Activated CD8-positive, alpha-beta T cell treated with anti-CD3 and anti-CD28 coated beads for 36 hours (primary cell): ENCODE measurements at regions not wholly inside any gene's neighbourhood (a gene's known extent, or its start where the extent isn't known, plus 50 kb on each side); places are given as distances from the start of the nearest gene placed in this dataset.

Experiments used
- ATAC-seq: fragments of 200-7000 bp; cut with Tn5 transposase; one replicate; pipeline ENCODE4 v1.10.0; 2021; ENCODE audit warnings: mild to moderate bottlenecking, moderate library complexity
- CTCF ChIA-PET: fragments of 350-600 bp; sonication (Branson Sonifier 250); formaldehyde crosslinking; loops from one replicate; lab custom pipeline; 2021; ENCODE audit warnings: antibody characterized with exemption; lab: Charles Lee
- POLR2A ChIA-PET: fragments of 350-600 bp; sonication (Branson Sonifier 250); formaldehyde crosslinking; loops from one replicate; lab custom pipeline; 2021; ENCODE audit warnings: antibody characterized with exemption; lab: Charles Lee
- DNase-seq: peaks from one replicate; pipeline ENCODE4 v3.0.0-alpha.2; 2020
- H3K27ac Mint-ChIP-seq: one replicate; pipeline ENCODE4 v1.8.0; 2021; ENCODE audit warnings: mild to moderate bottlenecking, mixed read lengths
- H3K27me3 Mint-ChIP-seq: one replicate; pipeline ENCODE4 v1.8.0; 2021; ENCODE audit warnings: mixed read lengths
- H3K36me3 Mint-ChIP-seq: one replicate; pipeline ENCODE4 v1.8.0; 2021; ENCODE audit warnings: low read depth, mixed read lengths
- H3K4me1 Mint-ChIP-seq: one replicate; pipeline ENCODE4 v1.8.0; 2021; ENCODE audit warnings: low read depth, mixed read lengths
- H3K4me3 Mint-ChIP-seq: one replicate; pipeline ENCODE4 v1.8.0; 2021; ENCODE audit warnings: mild to moderate bottlenecking, moderate library complexity, mixed read lengths
- H3K9me3 Mint-ChIP-seq: one replicate; pipeline ENCODE4 v1.8.0; 2021; ENCODE audit warnings: mixed read lengths
- CTCF ChIP-seq: fragments of 200-600 bp; IDR thresholded peaks from one replicate; pipeline ENCODE4 v1.8.0; 2022; ENCODE audit warnings: antibody characterized with exemption, mild to moderate bottlenecking
- intact Hi-C: fragments of 100-400 bp; cut with micrococcal nuclease; formaldehyde crosslinking; loops from one replicate; pipeline ENCODE4 v1.10.0; 2022

DNA sequence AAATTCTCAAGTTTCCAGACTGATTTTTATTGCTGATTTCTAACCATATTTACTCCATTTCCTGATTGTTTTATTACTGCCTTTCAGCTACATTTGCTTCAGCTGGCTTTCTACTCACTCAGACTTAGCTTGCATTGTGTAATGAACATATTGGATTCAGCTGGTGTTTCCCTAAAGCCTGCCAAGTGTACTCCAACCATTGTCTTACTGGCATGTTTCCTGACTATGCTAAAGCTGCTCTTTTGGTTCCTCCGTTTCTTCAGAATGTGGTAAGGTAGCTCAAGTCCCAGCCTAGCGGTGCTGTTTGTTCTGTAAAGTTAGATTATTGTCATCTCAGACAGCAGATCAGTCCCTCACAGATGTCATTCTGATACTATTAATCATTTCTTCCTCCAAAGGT lies 53.1 kb upstream of the GLRA2 start:
- no peaks in the 10 kb centered on the region for H3K9me3 Mint-ChIP-seq
- DNase-seq (no peak), ATAC-seq (no peak)
- no peaks in the 10 kb centered on the region for H3K27me3 Mint-ChIP-seq
- no peaks in the 10 kb centered on the region for H3K36me3 Mint-ChIP-seq
- ChIA-PET POLR2A (no interaction called here), CTCF (no interaction called here)
- H3K4me3 Mint-ChIP-seq, result no peak overlapping the region
- intact Hi-C loops, result no loop called here
- no peak overlapping the region for H3K27ac Mint-ChIP-seq
- no peaks in the 10 kb centered on the region for H3K4me1 Mint-ChIP-seq
- no peak for TF ChIP-seq CTCF

DNA sequence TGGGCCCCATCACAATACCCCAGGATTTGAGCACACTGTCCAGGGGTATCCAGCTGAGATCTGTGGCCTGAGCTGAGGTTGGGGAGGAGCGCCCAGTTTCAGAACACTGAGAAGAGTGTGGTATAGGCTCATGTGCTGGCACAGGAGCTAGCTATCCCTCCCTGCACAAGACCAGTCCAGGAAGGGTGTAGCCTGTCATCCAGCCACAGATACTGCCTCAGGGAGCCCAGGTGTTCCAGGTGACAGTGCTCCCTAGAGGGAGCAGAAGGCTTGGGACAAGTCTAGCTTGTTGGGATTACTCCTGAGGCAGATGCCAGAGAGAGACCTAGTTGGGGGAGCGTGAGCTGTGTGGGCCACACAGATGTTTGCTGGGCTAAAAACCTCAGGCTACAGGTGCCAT lies 79.6 kb upstream of the GLRA2 start:
- Mint-ChIP-seq H3K27me3 (no peaks in the 10 kb centered on the region), H3K27ac (no peak overlapping the region), H3K36me3 (no peaks in the 10 kb centered on the region), H3K9me3 (no peaks in the 10 kb centered on the region), H3K4me1 (no peaks in the 10 kb centered on the region), H3K4me3 (no peak overlapping the region)
- ATAC-seq, result no peak
- ChIA-PET POLR2A (no interaction called here), CTCF (no interaction called here)
- intact Hi-C loops, result no loop called here
- TF ChIP-seq CTCF, result no peak
- no peak for DNase-seq

DNA sequence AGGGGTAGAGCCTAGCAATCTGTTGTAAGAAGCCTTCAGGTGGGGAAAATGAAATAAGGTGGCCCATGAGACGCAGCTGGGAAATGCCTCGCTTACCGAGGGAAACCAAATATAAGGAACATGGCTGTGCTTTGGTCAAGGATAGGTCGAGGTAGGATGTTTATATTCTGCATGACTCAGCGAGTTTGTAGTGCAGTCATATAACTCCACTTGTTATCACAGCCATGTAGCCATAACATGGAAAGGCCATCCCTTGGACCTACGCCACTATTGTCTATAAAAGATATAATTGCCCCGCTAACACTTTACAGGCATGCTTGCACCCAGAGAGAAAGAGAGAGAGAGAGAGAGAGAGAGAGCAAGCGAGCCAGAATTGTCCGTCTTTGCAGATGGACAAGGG lies 80.9 kb upstream of the GLRA2 start:
- peaks cover 2% of the 10 kb centered on the region for H3K27me3 Mint-ChIP-seq
- no peak overlapping the region for H3K27ac Mint-ChIP-seq
- ATAC-seq (no peak), DNase-seq (no peak)
- ChIA-PET CTCF (no interaction called here), POLR2A (no interaction called here)
- no peak overlapping the region for H3K4me3 Mint-ChIP-seq
- intact Hi-C loops, result no loop called here
- no peak for TF ChIP-seq CTCF
- no peaks in the 10 kb centered on the region for H3K9me3 Mint-ChIP-seq
- H3K36me3 Mint-ChIP-seq, result no peaks in the 10 kb centered on the region
- H3K4me1 Mint-ChIP-seq, result no peaks in the 10 kb centered on the region

DNA sequence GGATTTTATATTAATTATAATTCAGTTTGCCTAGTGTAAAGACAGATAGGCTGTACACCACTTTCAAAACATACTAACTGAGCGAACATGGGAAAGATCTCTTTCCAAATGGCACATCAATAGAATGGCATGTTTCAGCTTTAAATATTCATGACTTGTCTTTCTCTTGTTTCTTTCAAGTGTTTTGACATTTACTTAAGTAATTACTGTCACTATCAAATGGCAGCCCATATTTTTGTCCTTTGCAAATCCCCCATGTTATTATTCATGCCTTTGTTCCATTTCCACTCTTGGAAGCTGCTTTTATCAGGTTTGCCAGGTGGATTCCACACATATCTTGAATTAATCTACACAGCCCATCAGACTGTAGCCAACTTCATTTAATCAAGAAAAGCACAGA lies 89.2 kb upstream of the GLRA2 start:
- H3K9me3 Mint-ChIP-seq, result no peaks in the 10 kb centered on the region
- DNase-seq, result no peak
- no peak for ATAC-seq
- no peak overlapping the region for H3K27ac Mint-ChIP-seq
- POLR2A ChIA-PET, result no interaction called here
- TF ChIP-seq CTCF, result no peak
- no peak overlapping the region for H3K4me3 Mint-ChIP-seq
- CTCF ChIA-PET, result no interaction called here
- intact Hi-C loops, result no loop called here
- no peaks in the 10 kb centered on the region for H3K4me1 Mint-ChIP-seq
- peaks cover 2% of the 10 kb centered on the region for H3K27me3 Mint-ChIP-seq
- no peaks in the 10 kb centered on the region for H3K36me3 Mint-ChIP-seq

DNA sequence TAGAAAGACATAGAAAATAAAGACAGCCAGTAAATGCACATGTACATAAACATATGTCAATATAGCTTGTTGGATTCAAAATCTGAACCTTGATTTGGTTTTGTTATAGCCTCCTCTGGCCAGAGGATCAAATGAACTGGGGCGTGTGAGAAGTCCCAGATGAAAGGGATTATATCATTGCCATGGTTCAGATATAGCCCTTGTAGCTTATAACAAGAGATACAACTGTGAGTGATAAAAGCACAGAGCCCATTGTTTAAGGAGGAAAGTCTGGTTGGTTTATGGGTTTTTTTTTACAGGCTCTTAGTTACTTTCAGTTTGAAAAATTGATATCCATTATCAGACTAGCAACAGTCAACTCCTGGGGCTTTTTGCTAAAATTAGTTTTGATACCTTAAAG lies 101.7 kb upstream of the GLRA2 start:
- no peak for DNase-seq
- H3K36me3 Mint-ChIP-seq, result no peaks in the 10 kb centered on the region
- no peaks in the 10 kb centered on the region for H3K9me3 Mint-ChIP-seq
- no peak for ATAC-seq
- H3K27me3 Mint-ChIP-seq, result peaks cover 3% of the 10 kb centered on the region
- H3K4me1 Mint-ChIP-seq, result no peaks in the 10 kb centered on the region
- intact Hi-C loops, result no loop called here
- ChIA-PET POLR2A (no interaction called here), CTCF (no interaction called here)
- H3K4me3 Mint-ChIP-seq, result no peak overlapping the region
- no peak overlapping the region for H3K27ac Mint-ChIP-seq
- no peak for TF ChIP-seq CTCF
